ENCODE measurements at regions not wholly inside any gene's neighbourhood (a gene's known extent, or its start where the extent isn't known, plus 50 kb on each side); places are given as distances from the start of the nearest gene placed in this dataset.

- no peak overlapping the region for H2AK5ac ChIP-seq (ENCODE audit: low read length)
- no peaks in the 10 kb centered on the region for H3K79me2 ChIP-seq (ENCODE audit: control insufficient read depth, insufficient read depth, low read length)
- H3K56ac ChIP-seq (ENCODE audit: low read length), result no peak overlapping the region
- H3K79me1 ChIP-seq (ENCODE audit: low read length), result no peaks in the 10 kb centered on the region
- H2BK120ac ChIP-seq (ENCODE audit: low read depth, low read length), result no peak overlapping the region
- WGBS (ENCODE audit: extremely low coverage, insufficient coverage, low lambda C conversion rate), result no CpG with 5 or more reads among the region's 3 CpGs
- no peak for DNase-seq
- H3K27me3 ChIP-seq (ENCODE audit: insufficient read depth, low read length, poor library complexity), result no peaks in the 10 kb centered on the region
- H3K27ac ChIP-seq (ENCODE audit: low read depth, low read length), result no peak overlapping the region
- H2BK15ac ChIP-seq (replicated peaks; ENCODE audit: low read depth), result no peak overlapping the region
- no peaks in the 10 kb centered on the region for H3K4me1 ChIP-seq (ENCODE audit: control insufficient read depth, low read depth, low read length)
- no peak overlapping the region for H3K23ac ChIP-seq (ENCODE audit: low read length)
- H4K5ac ChIP-seq (ENCODE audit: low read length), result no peak overlapping the region
- no peak overlapping the region for H3K4me2 ChIP-seq (ENCODE audit: low read length)
- H2BK5ac ChIP-seq (ENCODE audit: low read length), result no peak overlapping the region
- no peaks in the 10 kb centered on the region for H3K36me3 ChIP-seq (ENCODE audit: control insufficient read depth, insufficient read depth, low read length)
- no peak overlapping the region for H4K8ac ChIP-seq (ENCODE audit: low read depth, low read length)
- no peak overlapping the region for H3K9ac ChIP-seq (ENCODE audit: low read length)
- no peak overlapping the region for H3K4ac ChIP-seq (ENCODE audit: low read depth, low read length)
- H3K18ac ChIP-seq (ENCODE audit: low read length), result no peak overlapping the region
- no peak overlapping the region for H3K4me3 ChIP-seq (ENCODE audit: low read length)
Measured at GRCh38 chr10:78727728-78728127, 341.0 kb upstream of the ZMIZ1 start.

GRCh38 chr10:78728176-78728575, 340.6 kb upstream of the ZMIZ1 start:
- H3K4ac ChIP-seq (ENCODE audit: low read depth, low read length), result no peak overlapping the region
- no peak for DNase-seq
- H3K4me1 ChIP-seq (ENCODE audit: control insufficient read depth, low read depth, low read length), result no peaks in the 10 kb centered on the region
- no CpG with 5 or more reads among the region's 2 CpGs for WGBS (ENCODE audit: extremely low coverage, insufficient coverage, low lambda C conversion rate)
- H3K36me3 ChIP-seq (ENCODE audit: control insufficient read depth, insufficient read depth, low read length), result no peaks in the 10 kb centered on the region
- H3K56ac ChIP-seq (ENCODE audit: low read length), result no peak overlapping the region
- H3K27me3 ChIP-seq (ENCODE audit: insufficient read depth, low read length, poor library complexity), result no peaks in the 10 kb centered on the region
- H4K5ac ChIP-seq (ENCODE audit: low read length), result no peak overlapping the region
- no peak overlapping the region for H3K9ac ChIP-seq (ENCODE audit: low read length)
- H3K18ac ChIP-seq (ENCODE audit: low read length), result no peak overlapping the region
- H3K27ac ChIP-seq (ENCODE audit: low read depth, low read length), result no peak overlapping the region
- H2BK5ac ChIP-seq (ENCODE audit: low read length), result no peak overlapping the region
- no peaks in the 10 kb centered on the region for H3K79me2 ChIP-seq (ENCODE audit: control insufficient read depth, insufficient read depth, low read length)
- H2BK120ac ChIP-seq (ENCODE audit: low read depth, low read length), result no peak overlapping the region
- no peak overlapping the region for H2BK15ac ChIP-seq (replicated peaks; ENCODE audit: low read depth)
- no peak overlapping the region for H3K4me3 ChIP-seq (ENCODE audit: low read length)
- no peaks in the 10 kb centered on the region for H3K79me1 ChIP-seq (ENCODE audit: low read length)
- no peak overlapping the region for H3K23ac ChIP-seq (ENCODE audit: low read length)
- H3K4me2 ChIP-seq (ENCODE audit: low read length), result no peak overlapping the region
- no peak overlapping the region for H4K8ac ChIP-seq (ENCODE audit: low read depth, low read length)
- no peak overlapping the region for H2AK5ac ChIP-seq (ENCODE audit: low read length)

DNA sequence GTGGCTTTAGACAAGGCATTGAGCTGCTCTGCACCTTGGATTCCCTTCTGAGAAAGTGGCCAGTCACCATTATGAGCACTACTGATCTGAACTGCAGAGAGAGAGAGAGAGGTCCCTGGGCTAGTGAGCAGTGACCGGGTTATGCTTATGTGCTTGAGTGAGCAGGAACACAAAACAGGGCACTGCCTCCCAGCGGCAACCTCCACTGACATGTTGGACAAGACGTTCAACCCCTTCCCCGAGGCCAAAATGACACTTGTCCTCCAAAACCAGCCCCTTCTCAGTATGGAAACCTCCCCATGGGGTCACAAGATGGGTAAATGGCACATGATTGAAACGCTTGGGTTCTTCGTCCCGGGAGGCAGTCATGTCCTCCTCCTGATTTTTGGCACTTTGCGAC, 339.4 kb upstream of the ZMIZ1 start:
- Histone ChIP-seq H4K5ac (ENCODE audit: low read length) (no peak overlapping the region), H2AK5ac (ENCODE audit: low read length) (no peak overlapping the region), H3K36me3 (ENCODE audit: control insufficient read depth, insufficient read depth, low read length) (no peaks in the 10 kb centered on the region), H4K8ac (ENCODE audit: low read depth, low read length) (no peak overlapping the region), H3K18ac (ENCODE audit: low read length) (no peak overlapping the region), H3K79me1 (ENCODE audit: low read length) (no peaks in the 10 kb centered on the region), H3K4me1 (ENCODE audit: control insufficient read depth, low read depth, low read length) (no peaks in the 10 kb centered on the region), H3K79me2 (ENCODE audit: control insufficient read depth, insufficient read depth, low read length) (no peaks in the 10 kb centered on the region), H2BK120ac (ENCODE audit: low read depth, low read length) (no peak overlapping the region), H3K4me3 (ENCODE audit: low read length) (no peak overlapping the region), H2BK15ac (replicated peaks; ENCODE audit: low read depth) (no peak overlapping the region), H3K27me3 (ENCODE audit: insufficient read depth, low read length, poor library complexity) (no peaks in the 10 kb centered on the region), H2BK5ac (ENCODE audit: low read length) (no peak overlapping the region), H3K9ac (ENCODE audit: low read length) (no peak overlapping the region), H3K4ac (ENCODE audit: low read depth, low read length) (no peak overlapping the region), H3K27ac (ENCODE audit: low read depth, low read length) (no peak overlapping the region), H3K56ac (ENCODE audit: low read length) (no peak overlapping the region), H3K4me2 (ENCODE audit: low read length) (no peak overlapping the region), H3K23ac (ENCODE audit: low read length) (no peak overlapping the region)
- no peak for DNase-seq
- no CpG with 5 or more reads among the region's 8 CpGs for WGBS (ENCODE audit: extremely low coverage, insufficient coverage, low lambda C conversion rate)

GRCh38 chr10:78729800-78730199, 339.0 kb upstream of the ZMIZ1 start:
- DNase-seq, result no peak
- Histone ChIP-seq H2BK5ac (ENCODE audit: low read length) (no peak overlapping the region), H2BK15ac (replicated peaks; ENCODE audit: low read depth) (no peak overlapping the region), H3K4me2 (ENCODE audit: low read length) (no peak overlapping the region), H2AK5ac (ENCODE audit: low read length) (no peak overlapping the region), H3K79me2 (ENCODE audit: control insufficient read depth, insufficient read depth, low read length) (no peaks in the 10 kb centered on the region), H3K36me3 (ENCODE audit: control insufficient read depth, insufficient read depth, low read length) (no peaks in the 10 kb centered on the region), H2BK120ac (ENCODE audit: low read depth, low read length) (no peak overlapping the region), H3K79me1 (ENCODE audit: low read length) (no peaks in the 10 kb centered on the region), H3K18ac (ENCODE audit: low read length) (no peak overlapping the region), H3K4me1 (ENCODE audit: control insufficient read depth, low read depth, low read length) (no peaks in the 10 kb centered on the region), H3K4ac (ENCODE audit: low read depth, low read length) (no peak overlapping the region), H4K8ac (ENCODE audit: low read depth, low read length) (no peak overlapping the region), H3K9ac (ENCODE audit: low read length) (no peak overlapping the region), H4K5ac (ENCODE audit: low read length) (no peak overlapping the region), H3K23ac (ENCODE audit: low read length) (no peak overlapping the region), H3K27me3 (ENCODE audit: insufficient read depth, low read length, poor library complexity) (no peaks in the 10 kb centered on the region), H3K56ac (ENCODE audit: low read length) (no peak overlapping the region), H3K4me3 (ENCODE audit: low read length) (no peak overlapping the region), H3K27ac (ENCODE audit: low read depth, low read length) (no peak overlapping the region)
- whole genome bisulfite sequencing (ENCODE audit: extremely low coverage, insufficient coverage, low lambda C conversion rate), result no CpG with 5 or more reads among the region's 2 CpGs

DNA sequence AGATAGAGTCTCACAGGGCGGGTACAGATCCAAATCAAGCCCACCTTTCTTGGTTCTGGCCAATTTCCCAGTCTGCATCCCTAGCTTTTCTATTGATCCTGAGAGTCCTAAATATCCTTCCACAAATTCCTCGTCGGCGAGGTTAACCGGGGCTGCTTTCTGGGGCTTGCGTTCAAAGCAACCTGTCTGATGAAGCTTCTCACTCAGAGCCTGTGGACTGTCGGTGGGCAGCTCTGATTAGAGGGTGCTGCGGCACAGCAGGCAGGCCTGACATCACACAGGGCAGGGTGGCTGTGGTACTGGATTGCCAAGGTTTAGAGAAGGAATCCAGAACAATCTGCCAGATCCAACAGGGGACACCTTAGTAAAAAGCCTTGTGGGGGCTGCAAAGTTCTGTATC, 338.0 kb upstream of the ZMIZ1 start:
- no peak for DNase-seq
- no peak overlapping the region for H3K23ac ChIP-seq (ENCODE audit: low read length)
- no peaks in the 10 kb centered on the region for H3K79me2 ChIP-seq (ENCODE audit: control insufficient read depth, insufficient read depth, low read length)
- no peak overlapping the region for H3K27ac ChIP-seq (ENCODE audit: low read depth, low read length)
- H2BK5ac ChIP-seq (ENCODE audit: low read length), result no peak overlapping the region
- no peak overlapping the region for H3K4me2 ChIP-seq (ENCODE audit: low read length)
- H3K4ac ChIP-seq (ENCODE audit: low read depth, low read length), result no peak overlapping the region
- no peak overlapping the region for H3K4me3 ChIP-seq (ENCODE audit: low read length)
- H3K9ac ChIP-seq (ENCODE audit: low read length), result no peak overlapping the region
- no peaks in the 10 kb centered on the region for H3K79me1 ChIP-seq (ENCODE audit: low read length)
- H3K56ac ChIP-seq (ENCODE audit: low read length), result no peak overlapping the region
- no peaks in the 10 kb centered on the region for H3K4me1 ChIP-seq (ENCODE audit: control insufficient read depth, low read depth, low read length)
- H4K5ac ChIP-seq (ENCODE audit: low read length), result no peak overlapping the region
- no peak overlapping the region for H4K8ac ChIP-seq (ENCODE audit: low read depth, low read length)
- no peaks in the 10 kb centered on the region for H3K27me3 ChIP-seq (ENCODE audit: insufficient read depth, low read length, poor library complexity)
- no CpG with 5 or more reads among the region's 8 CpGs for WGBS (ENCODE audit: extremely low coverage, insufficient coverage, low lambda C conversion rate)
- no peak overlapping the region for H2BK120ac ChIP-seq (ENCODE audit: low read depth, low read length)
- no peaks in the 10 kb centered on the region for H3K36me3 ChIP-seq (ENCODE audit: control insufficient read depth, insufficient read depth, low read length)
- no peak overlapping the region for H2AK5ac ChIP-seq (ENCODE audit: low read length)
- no peak overlapping the region for H2BK15ac ChIP-seq (replicated peaks; ENCODE audit: low read depth)
- H3K18ac ChIP-seq (ENCODE audit: low read length), result no peak overlapping the region

- H3K56ac ChIP-seq (ENCODE audit: low read length), result no peak overlapping the region
- no CpG with 5 or more reads among the region's 3 CpGs for WGBS (ENCODE audit: extremely low coverage, insufficient coverage, low lambda C conversion rate)
- no peak overlapping the region for H3K4me3 ChIP-seq (ENCODE audit: low read length)
- H3K9ac ChIP-seq (ENCODE audit: low read length), result no peak overlapping the region
- H3K36me3 ChIP-seq (ENCODE audit: control insufficient read depth, insufficient read depth, low read length), result no peaks in the 10 kb centered on the region
- no peaks in the 10 kb centered on the region for H3K27me3 ChIP-seq (ENCODE audit: insufficient read depth, low read length, poor library complexity)
- H3K4me2 ChIP-seq (ENCODE audit: low read length), result no peak overlapping the region
- no peak overlapping the region for H4K8ac ChIP-seq (ENCODE audit: low read depth, low read length)
- DNase-seq, result no peak
- H2BK15ac ChIP-seq (replicated peaks; ENCODE audit: low read depth), result no peak overlapping the region
- no peak overlapping the region for H2BK5ac ChIP-seq (ENCODE audit: low read length)
- no peak overlapping the region for H3K18ac ChIP-seq (ENCODE audit: low read length)
- no peaks in the 10 kb centered on the region for H3K4me1 ChIP-seq (ENCODE audit: control insufficient read depth, low read depth, low read length)
- no peak overlapping the region for H2AK5ac ChIP-seq (ENCODE audit: low read length)
- no peak overlapping the region for H3K27ac ChIP-seq (ENCODE audit: low read depth, low read length)
- no peaks in the 10 kb centered on the region for H3K79me2 ChIP-seq (ENCODE audit: control insufficient read depth, insufficient read depth, low read length)
- no peaks in the 10 kb centered on the region for H3K79me1 ChIP-seq (ENCODE audit: low read length)
- H2BK120ac ChIP-seq (ENCODE audit: low read depth, low read length), result no peak overlapping the region
- H3K4ac ChIP-seq (ENCODE audit: low read depth, low read length), result no peak overlapping the region
- H4K5ac ChIP-seq (ENCODE audit: low read length), result no peak overlapping the region
- no peak overlapping the region for H3K23ac ChIP-seq (ENCODE audit: low read length)
Measured at GRCh38 chr10:78731675-78732074, 337.1 kb upstream of the ZMIZ1 start.

Measured in mesendoderm (in vitro differentiated cells).